COLO829 (cell line): ENCODE measurements at regions not wholly inside any gene's neighbourhood (a gene's known extent, or its start where the extent isn't known, plus 50 kb on each side); places are given as distances from the start of the nearest gene placed in this dataset.
"Not testable (repeated sequence)": the region's sequence is repeated elsewhere in the genome, so short reads cannot be mapped to it uniquely, and the experiment has no call there.

Source experiments
- DNase-seq: peaks from one replicate; pipeline ENCODE4 v3.0.0; 2012; ENCODE audit warnings: low spot score

DNA sequence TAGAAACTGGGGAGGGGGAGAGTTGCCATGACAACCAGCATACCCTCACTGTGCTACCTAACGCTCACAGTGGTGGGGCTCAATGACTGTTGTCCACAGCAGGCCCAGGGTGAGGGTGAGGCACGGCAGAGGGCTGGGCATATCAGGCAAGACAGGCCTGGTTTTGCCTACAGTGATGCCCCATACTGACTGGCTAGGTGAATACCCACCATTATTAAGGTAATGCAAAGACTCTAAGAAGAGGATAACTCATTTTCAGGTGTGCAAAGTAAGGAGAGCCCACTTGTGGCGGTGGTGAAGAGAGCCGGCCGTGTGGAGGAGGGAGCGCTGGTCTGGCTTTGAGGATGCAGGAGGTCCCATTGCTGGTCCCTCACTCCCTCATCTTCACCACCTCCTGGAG, 422.3 kb downstream of the FUT8 start:
- DNase-seq = no peak

DNA sequence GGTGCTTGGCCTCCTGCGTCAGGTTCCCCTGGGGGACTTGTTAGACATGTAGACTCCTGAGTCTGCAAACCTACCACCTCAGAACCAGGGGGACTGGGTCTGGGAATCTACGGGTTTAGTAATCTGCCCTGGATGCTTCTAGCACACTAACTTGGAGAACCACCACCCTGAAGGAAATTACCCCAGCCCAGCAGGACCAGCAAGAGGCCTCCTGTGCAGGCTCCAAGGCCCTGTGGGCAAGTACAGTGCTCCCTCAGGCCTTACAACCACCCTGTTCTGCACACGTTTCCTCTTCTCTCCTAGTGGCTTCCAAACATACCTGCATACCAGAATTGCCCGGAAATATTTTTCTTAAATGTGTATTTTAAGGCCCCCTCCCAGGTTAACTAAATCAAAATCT, 423.0 kb downstream of the FUT8 start:
- DNase-seq = no peak

DNA sequence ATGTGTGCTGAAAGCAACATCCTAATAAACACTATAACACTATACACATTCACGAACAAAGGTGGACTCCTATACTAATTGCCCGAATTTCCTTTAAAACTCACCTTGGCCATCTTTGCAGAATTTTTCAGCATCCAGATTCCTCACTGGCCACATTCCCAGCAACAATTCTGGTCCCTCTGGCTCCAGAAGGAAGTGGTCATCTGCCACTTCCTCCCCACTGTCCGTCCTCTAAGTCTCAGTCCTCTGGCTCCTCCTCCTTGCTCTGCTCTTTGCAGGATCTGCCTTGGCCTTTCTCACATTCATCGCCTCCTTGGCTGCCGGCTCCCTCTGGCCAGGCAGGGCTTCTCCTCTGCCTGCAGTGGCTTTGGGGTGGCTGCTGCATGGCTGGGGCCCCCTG, 426.0 kb downstream of the FUT8 start:
- no peak for DNase-seq

DNA sequence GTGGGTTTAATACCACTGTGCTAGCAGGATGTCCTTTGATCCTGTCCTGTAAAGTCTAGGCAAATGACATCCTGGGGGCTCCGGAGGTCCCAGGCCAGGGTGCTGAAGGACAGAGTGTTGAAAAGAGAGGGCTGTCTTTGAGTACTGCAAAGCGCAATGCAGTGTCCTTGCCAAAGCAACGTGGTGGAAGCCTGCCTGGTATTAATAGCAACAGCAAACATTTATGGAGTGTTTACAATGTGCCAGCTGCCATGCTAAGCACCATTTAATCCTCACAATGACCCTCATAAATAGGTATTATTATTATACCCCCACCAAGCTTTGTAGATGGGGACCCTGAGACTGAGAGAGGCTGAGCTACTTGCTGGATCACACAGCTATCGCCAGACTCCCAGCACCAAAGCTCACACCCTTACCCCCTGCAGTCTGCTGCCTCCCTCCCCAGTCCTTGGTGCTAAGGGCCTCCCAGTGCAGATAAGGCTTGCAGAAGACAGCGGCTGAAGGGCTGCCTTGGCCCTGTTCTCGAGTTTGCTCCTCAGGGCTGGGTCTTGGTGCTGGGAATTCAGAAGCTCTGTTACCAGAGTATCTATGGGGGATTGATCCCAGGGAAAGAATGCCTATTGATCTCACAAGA, 427.7 kb downstream of the FUT8 start:
- DNase-seq = no peak

DNA sequence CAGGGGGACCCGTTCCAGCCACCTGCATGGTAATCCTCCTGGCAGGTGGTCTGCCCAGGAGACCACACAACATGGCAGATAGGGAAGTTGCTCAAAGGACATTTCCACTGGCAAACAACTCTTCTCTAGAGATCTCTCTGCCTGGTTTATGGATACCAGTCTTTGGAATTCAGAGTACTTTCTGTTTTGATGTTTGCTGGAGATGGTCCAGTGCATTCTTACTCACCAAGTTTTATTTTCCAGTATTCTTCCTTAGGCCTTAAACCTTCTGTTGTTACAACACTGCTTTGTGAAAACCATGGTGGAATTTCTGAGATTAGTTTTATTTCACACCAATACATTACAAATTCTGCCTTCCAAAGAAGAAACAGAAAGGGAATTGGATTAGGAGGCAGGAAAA, 428.3 kb downstream of the FUT8 start:
- DNase-seq = no peak

DNA sequence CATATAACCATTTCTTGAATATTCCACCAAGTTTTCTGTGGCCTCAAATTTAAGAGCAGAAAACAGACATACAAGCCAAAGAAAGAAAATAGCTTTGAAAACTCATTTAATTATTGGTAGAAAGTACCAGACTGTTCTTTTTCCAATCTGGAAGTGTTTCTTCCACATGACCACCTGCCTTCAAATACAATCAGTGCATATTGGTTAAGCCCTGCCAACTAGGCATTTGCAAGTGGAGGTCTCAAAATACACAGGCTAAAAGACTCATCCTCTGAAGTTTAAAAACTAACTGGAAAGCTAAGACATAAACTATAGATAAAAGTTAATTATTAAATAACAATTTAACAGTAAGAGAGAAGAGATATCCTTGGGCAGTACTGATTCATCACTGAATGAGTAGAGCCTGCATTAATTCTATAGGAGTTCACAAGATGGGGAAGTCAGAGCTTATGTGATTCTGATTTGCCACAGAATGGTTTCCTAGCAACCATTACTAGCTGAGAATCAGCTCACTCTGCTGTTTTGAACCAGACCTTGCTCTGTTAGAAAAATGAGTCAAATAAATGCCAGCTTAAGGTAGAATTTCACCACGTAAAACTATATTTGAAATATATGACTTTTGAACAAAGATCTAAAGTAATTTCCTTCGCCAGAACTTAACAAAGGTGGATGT, 433.8 kb downstream of the FUT8 start:
- DNase-seq = no peak

DNA sequence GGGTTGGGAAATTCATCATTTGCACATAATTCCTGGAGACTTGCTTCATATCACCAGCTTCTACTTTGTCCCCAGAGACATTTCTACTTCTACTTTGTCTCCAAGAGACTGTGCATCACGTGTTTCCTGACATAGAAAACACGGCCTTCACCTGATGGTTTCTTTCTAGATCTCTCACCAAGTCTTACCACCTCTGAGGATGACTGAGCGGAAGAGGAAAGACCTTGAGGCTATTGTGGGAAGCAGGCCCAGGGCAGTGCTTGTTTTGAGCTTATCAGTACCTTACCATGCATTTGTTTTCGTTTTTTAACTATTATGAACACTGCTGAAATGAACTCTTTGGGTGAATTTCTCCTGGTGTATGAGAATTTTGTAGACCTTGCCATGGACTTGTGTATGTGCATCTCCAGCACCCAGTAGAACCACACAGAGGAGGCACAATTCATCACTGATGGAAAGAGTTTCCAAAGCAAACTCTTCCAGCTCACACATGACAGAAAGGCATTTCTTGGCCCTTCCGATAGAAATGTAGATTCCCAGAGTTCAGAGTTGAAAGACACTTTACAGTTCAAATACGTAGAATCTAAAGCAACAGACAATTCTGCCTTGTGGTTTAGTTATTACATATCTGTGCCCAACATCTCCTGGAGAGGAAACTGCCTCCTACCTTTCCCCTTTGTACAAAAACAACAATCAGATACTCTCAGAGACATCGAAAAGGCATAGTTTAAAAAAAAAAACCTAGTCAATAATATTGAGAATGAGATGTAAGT, 434.7 kb downstream of the FUT8 start:
- DNase-seq = no peak

DNA sequence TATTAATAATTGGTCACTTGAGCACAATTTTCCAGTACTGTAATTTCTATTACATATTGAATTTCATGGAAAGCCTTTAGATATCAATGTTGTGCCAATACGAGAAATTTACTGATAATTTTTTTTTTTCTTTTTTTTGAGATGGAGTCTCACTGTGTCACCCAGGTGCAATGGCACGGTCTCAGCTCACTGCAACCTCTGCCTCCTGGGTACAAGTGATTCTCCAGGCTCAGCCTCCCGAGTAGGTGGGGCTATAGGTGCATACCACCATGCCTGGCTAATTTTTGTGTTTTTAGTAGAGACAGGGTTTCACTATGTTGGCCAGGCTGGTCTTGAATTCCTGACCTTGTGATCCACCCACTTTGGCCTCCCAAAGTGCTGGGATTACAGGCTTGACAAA, 435.4 kb downstream of the FUT8 start:
- not testable (repeated sequence) for DNase-seq

- no peak for DNase-seq
These were observed 436.6 kb downstream of the FUT8 start for GRCh38 chr14:65849091-65849490.

DNA sequence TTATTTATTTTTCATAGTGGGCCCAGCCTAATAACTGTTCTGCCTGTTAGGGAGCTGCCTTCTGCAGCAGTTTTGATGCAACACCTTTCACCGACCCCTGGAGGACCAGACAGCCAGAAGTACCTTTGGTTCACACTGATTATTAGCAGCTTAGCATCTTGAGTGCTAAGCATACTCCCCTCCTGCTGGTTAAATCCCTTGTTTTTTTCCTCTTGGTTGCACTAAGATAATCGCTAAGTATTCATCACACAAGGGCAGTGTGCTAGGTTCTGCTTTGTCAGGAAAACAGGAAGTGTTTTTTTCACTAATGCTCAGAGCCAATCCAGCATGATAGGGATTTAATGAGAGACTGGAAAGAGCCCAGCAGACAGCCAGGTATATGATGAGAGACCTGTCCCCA, 437.0 kb downstream of the FUT8 start:
- no peak for DNase-seq

- no peak for DNase-seq
These were observed 438.1 kb downstream of the FUT8 start for GRCh38 chr14:65850429-65851135.

DNA sequence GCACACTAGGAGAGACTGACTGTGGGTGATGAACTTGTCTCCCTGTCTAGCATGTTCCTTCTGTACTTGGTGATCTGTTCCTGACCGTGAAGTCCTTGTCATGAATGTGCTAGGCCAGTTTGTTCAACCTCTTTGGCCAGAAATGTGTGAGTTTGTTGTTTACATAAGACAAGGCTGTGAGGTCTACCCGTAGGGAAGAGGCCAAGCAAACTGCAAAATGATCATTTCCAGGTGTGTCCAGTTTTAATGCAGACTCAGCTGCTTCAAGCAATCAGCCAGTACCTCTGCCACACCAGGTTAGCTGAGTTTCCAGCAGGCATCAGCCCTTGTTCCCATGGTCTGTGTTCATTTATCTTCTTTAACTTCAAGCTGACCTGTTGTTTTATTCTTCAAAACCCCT, 440.2 kb downstream of the FUT8 start:
- no peak for DNase-seq

- DNase-seq = no peak
These were observed 441.0 kb downstream of the FUT8 start for GRCh38 chr14:65853407-65853955.

- no peak for DNase-seq
These were observed 441.7 kb downstream of the FUT8 start for GRCh38 chr14:65854215-65854614.

DNA sequence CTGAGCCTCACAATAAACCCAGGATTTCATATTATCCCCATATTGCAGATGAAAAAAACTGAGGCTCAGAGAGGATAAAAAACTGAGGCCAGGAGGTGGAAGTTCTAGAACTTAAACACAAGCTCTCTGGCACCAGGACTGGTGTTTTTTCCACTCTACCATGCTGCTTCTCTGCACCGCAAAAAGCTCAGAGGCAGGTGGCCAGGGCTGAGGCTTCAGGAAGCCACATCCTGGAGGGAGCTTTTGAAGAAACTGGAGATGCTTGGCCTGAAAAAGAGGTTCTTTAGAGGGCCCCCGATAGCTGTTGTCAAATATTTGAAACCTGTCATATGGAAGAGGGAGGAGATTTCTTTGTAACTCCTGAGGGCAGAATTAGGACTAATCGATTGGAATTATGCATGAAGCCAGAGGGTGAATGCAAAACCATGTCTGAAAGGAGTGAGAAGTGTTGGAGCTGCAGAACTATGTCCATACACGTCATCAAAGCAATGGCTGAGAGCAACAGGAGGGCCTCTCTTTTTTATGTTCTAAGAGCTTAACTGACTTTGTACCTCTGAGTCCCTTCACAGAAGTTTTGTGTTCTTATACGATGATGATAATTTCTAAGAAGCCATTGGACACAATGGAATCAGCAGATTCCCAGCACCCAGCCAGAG, 448.6 kb downstream of the FUT8 start:
- no peak for DNase-seq

- DNase-seq = no peak
These were observed 452.0 kb downstream of the FUT8 start for GRCh38 chr14:65864549-65864948.

GRCh38 chr14:65864984-65865383, 452.5 kb downstream of the FUT8 start:
- DNase-seq = no peak

DNA sequence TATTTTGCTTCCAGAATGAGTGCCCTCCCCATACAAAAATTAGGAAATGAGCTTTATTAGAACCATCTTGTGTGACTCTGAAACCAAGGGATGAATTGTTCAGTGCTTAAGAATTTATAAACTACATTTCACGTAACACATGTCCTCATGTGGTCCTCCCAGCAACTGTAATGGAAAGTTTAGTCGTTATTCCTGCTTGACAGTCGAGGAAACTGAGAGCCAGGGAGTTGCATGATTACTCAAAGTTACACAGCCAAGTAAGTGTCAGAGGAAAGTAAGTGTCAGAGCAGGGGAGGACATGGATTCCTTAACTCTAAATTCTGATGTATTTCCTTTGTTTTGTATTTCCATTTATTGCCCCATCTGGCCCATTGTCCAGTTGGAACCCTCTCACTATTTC, 453.9 kb downstream of the FUT8 start:
- no peak for DNase-seq

DNA sequence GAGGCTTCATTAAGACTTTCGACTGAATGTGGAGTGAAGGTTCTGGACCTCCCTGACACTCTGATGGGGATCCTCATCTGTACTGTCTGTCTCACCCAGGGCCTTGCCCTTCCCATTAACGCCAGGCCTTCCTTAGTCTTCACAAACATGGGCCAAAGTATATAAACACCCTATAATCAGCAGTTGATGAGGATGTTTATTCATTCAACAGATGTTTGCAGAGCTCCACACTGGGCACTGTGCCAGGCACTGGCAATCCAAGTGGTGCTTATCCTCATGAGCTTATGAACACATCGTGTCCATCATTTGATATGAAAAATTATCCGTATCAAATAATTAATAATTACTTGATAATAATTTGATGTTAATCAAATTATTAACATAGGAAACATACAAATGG, 454.4 kb downstream of the FUT8 start:
- no peak for DNase-seq

DNA sequence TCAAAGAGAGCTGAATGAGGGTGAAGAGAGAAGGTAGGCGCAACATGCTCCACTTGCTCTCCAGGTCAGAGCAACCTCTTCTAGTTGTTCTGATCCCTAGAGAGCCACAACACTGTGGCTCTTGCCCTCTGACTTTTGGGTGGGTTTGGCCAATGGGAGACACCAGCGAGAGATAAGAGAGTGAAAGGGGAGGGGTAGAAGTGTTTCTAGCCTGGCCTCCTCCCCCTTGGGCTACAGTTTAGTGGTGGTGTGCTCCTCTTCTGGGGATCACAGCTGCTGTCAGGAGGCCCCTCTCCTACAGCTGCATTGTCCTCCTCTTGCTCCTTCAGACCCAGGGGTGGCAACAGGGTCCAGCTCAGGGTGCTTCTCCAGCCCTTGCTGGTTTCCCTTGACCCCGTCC, 454.8 kb downstream of the FUT8 start:
- DNase-seq = no peak

GRCh38 chr14:65872536-65872935, 460.0 kb downstream of the FUT8 start:
- no peak for DNase-seq

DNA sequence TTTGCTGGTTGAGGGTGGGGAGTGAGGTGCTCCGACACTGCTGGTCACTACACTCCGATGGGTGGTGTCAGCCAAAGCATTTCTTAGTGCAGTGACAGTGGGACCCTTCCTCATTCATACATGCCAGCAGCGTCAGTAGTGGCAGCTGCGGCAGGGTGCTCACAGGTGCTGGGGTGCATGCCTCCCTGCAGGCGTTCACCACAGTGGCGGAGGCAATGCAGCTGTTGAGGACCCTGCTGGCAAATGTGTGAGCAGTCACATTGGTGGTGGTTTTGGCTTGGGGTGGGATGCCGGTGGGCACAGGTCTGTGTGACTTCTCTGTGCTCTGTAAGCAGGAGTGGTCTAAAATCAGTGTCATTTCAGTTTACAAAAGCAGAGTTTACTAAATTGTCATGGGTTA, 464.6 kb downstream of the FUT8 start:
- no peak for DNase-seq
